ENCODE measurements at regions not wholly inside any gene's neighbourhood (a gene's known extent, or its start where the extent isn't known, plus 50 kb on each side); places are given as distances from the start of the nearest gene placed in this dataset.

GRCh38 chr18:27687351-27687979, 489.5 kb downstream of the CDH2 start:
- no peak for FAIRE-seq

GRCh38 chr18:27685807-27686412, 491.0 kb downstream of the CDH2 start:
- no peak for FAIRE-seq

- no peak for FAIRE-seq
These were observed 491.8 kb downstream of the CDH2 start for GRCh38 chr18:27685091-27685490.

GRCh38 chr18:27674411-27674810, 489.3 kb upstream of the CHST9 start:
- no peak for FAIRE-seq

GRCh38 chr18:27673861-27674260, 488.8 kb upstream of the CHST9 start:
- FAIRE-seq: no peak

GRCh38 chr18:27668158-27668557, 483.1 kb upstream of the CHST9 start:
- FAIRE-seq: no peak

- no peak for FAIRE-seq
These were observed 482.0 kb upstream of the CHST9 start for GRCh38 chr18:27667064-27667463.

- no peak for FAIRE-seq
These were observed 480.9 kb upstream of the CHST9 start for GRCh38 chr18:27666016-27666415.

GRCh38 chr18:27665264-27665799, 480.2 kb upstream of the CHST9 start:
- FAIRE-seq: no peak

GRCh38 chr18:27662949-27663348, 477.8 kb upstream of the CHST9 start:
- FAIRE-seq: no peak

- no peak for FAIRE-seq
These were observed 477.4 kb upstream of the CHST9 start for GRCh38 chr18:27662537-27662936.

- FAIRE-seq: no peak
These were observed 476.4 kb upstream of the CHST9 start for GRCh38 chr18:27661320-27662018.

GRCh38 chr18:27656905-27657304, 471.8 kb upstream of the CHST9 start:
- no peak for FAIRE-seq

- no peak for FAIRE-seq
These were observed 471.2 kb upstream of the CHST9 start for GRCh38 chr18:27656167-27656778.

GRCh38 chr18:27653247-27653646, 468.1 kb upstream of the CHST9 start:
- FAIRE-seq: no peak

- no peak for FAIRE-seq
These were observed 467.5 kb upstream of the CHST9 start for GRCh38 chr18:27652480-27653121.

GRCh38 chr18:27649621-27650020, 464.5 kb upstream of the CHST9 start:
- FAIRE-seq: no peak

- no peak for FAIRE-seq
These were observed 460.8 kb upstream of the CHST9 start for GRCh38 chr18:27645929-27646328.

- FAIRE-seq: no peak
These were observed 451.5 kb upstream of the CHST9 start for GRCh38 chr18:27636576-27637085.

- FAIRE-seq: no peak
These were observed 447.6 kb upstream of the CHST9 start for GRCh38 chr18:27632706-27633105.

GRCh38 chr18:27627927-27628326, 442.8 kb upstream of the CHST9 start:
- no peak for FAIRE-seq

GRCh38 chr18:27621236-27621890, 436.3 kb upstream of the CHST9 start:
- no peak for FAIRE-seq
